ENCODE measurements at regions not wholly inside any gene's neighbourhood (a gene's known extent, or its start where the extent isn't known, plus 50 kb on each side); places are given as distances from the start of the nearest gene placed in this dataset.
A peak's percentile ranks its signal among the peaks of the same experiment; 100 is the strongest.

DNA sequence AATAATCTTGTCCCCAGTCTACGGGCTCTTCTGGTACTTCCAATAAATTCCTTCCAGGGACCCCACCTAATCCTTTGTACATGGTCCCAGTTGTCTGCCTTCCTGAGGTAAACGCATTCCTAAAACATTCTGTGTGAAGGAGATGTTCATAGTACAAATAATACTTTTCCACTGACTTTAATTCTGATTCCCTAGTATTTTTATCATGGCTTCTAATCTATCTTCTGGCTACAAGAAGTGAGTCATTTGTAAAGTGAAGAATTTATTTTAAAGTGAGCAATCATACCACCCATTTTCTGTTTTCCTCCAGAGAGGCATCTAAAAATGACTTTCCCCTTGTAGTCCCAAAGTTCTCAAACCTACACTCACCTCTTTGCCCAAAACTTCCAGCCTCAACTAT, 65.9 kb upstream of the NUDT4 start:
- Histone ChIP-seq H3K36me3 (ENCODE audit: control insufficient read depth in 2 of 3, insufficient read depth in 3 of 3, low read length in 3 of 3) (no peaks in the 10 kb centered on the region), H3K9ac (ENCODE audit: low read length in 3 of 3) (no peak overlapping the region), H3K27me3 (ENCODE audit: control insufficient read depth, insufficient read depth, low read length) (no peaks in the 10 kb centered on the region), H3K27ac (ENCODE audit: low read depth in 2 of 2, low read length in 2 of 2) (no peak overlapping the region), H3K9me3 (ENCODE audit: control insufficient read depth in 2 of 3, insufficient read depth in 1 of 3, low read length in 3 of 3) (no peaks in the 10 kb centered on the region), H3K4me1 (ENCODE audit: control insufficient read depth in 2 of 3, insufficient read depth in 2 of 3, low read depth in 1 of 3, low read length in 3 of 3) (peaks cover 0 to 3% (median 0%) of the 10 kb centered on the region in 3 donors), H3K4me3 (ENCODE audit: low read length in 3 of 3) (no peak overlapping the region)
- TF ChIP-seq, protein P1, sequence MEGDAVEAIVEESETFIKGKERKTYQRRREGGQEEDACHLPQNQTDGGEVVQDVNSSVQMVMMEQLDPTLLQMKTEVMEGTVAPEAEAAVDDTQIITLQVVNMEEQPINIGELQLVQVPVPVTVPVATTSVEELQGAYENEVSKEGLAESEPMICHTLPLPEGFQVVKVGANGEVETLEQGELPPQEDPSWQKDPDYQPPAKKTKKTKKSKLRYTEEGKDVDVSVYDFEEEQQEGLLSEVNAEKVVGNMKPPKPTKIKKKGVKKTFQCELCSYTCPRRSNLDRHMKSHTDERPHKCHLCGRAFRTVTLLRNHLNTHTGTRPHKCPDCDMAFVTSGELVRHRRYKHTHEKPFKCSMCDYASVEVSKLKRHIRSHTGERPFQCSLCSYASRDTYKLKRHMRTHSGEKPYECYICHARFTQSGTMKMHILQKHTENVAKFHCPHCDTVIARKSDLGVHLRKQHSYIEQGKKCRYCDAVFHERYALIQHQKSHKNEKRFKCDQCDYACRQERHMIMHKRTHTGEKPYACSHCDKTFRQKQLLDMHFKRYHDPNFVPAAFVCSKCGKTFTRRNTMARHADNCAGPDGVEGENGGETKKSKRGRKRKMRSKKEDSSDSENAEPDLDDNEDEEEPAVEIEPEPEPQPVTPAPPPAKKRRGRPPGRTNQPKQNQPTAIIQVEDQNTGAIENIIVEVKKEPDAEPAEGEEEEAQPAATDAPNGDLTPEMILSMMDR (IDR thresholded peaks at IDR 0.05; ENCODE audit: borderline replicate concordance, extremely low read depth, insufficient read depth), result no peak
- FAIRE-seq (no peak), DNase-seq (no peak)
- intact Hi-C loops (cut with DNase I), result no loop called here

DNA sequence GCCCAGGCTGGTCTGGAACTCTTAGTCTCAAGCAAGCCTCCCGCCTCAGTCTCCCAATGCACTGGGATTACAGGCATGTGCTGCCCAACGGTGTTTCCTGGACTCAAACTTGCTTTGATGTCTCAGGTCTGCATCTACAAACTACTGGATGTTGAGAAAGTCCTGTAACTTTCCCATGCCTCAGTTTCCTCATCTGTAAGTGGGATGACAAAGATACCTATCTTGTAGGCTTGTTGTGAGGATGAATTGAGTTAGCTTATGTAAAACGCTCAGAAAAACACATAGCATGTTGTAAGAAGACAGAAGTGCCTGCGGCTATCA, 63.6 kb upstream of the NUDT4 start:
- Histone ChIP-seq H3K4me1 (ENCODE audit: control insufficient read depth in 2 of 3, insufficient read depth in 2 of 3, low read depth in 1 of 3, low read length in 3 of 3) (peaks cover 0 to 3% (median 0%) of the 10 kb centered on the region in 3 donors), H3K4me3 (ENCODE audit: low read length in 3 of 3) (peak overlapping the region in 1 of 3 donors; percentile 32), H3K27me3 (ENCODE audit: control insufficient read depth, insufficient read depth, low read length) (no peaks in the 10 kb centered on the region), H3K9ac (ENCODE audit: low read length in 3 of 3) (no peak overlapping the region), H3K9me3 (ENCODE audit: control insufficient read depth in 2 of 3, insufficient read depth in 1 of 3, low read length in 3 of 3) (no peaks in the 10 kb centered on the region), H3K36me3 (ENCODE audit: control insufficient read depth in 2 of 3, insufficient read depth in 3 of 3, low read length in 3 of 3) (no peaks in the 10 kb centered on the region), H3K27ac (ENCODE audit: low read depth in 2 of 2, low read length in 2 of 2) (no peak overlapping the region)
- TF ChIP-seq, protein P1 (IDR thresholded peaks at IDR 0.05; ENCODE audit: borderline replicate concordance, extremely low read depth, insufficient read depth), result no peak
- intact Hi-C loops (cut with DNase I), result no loop called here
- no peak for DNase-seq
- FAIRE-seq, result no peak

DNA sequence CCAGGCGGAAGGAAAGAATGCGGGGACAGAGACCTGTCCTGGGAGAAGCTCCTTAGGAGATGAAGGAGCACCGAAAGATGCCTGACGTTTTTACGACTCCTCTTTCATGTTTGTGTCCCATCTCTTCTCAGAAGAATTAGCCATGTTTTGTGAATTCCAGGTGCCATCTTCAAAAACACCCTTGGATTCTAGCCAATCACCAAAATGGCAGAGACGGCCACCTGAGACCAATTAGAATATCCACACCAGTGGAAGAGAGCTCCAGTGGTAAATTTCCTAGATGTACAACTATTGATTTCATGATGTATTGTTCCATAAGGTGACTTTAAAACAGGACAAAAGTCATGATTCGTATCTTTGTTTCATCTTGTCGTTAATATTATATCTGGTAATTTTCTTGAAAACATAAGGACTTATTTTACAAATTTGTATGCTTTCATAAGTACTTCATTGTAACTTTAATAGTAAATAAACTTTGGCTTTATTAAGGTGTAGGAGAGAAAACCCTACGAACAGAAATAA, 62.3 kb upstream of the NUDT4 start:
- Histone ChIP-seq H3K4me3 (ENCODE audit: low read length in 3 of 3) (no peak overlapping the region), H3K9ac (ENCODE audit: low read length in 3 of 3) (no peak overlapping the region)

More for the DNA sequence above, 62.3 kb upstream of the NUDT4 start:
- Histone ChIP-seq H3K9me3 (ENCODE audit: control insufficient read depth in 2 of 3, insufficient read depth in 1 of 3, low read length in 3 of 3) (no peaks in the 10 kb centered on the region), H3K36me3 (ENCODE audit: control insufficient read depth in 2 of 3, insufficient read depth in 3 of 3, low read length in 3 of 3) (no peaks in the 10 kb centered on the region), H3K27me3 (ENCODE audit: control insufficient read depth, insufficient read depth, low read length) (no peaks in the 10 kb centered on the region), H3K4me1 (ENCODE audit: control insufficient read depth in 2 of 3, insufficient read depth in 2 of 3, low read depth in 1 of 3, low read length in 3 of 3) (peaks cover 0 to 3% (median 0%) of the 10 kb centered on the region in 3 donors), H3K27ac (ENCODE audit: low read depth in 2 of 2, low read length in 2 of 2) (no peak overlapping the region)
- TF ChIP-seq, protein P1 (IDR thresholded peaks at IDR 0.05; ENCODE audit: borderline replicate concordance, extremely low read depth, insufficient read depth), result no peak
- intact Hi-C loops (cut with DNase I), result no loop called here
- DNase-seq, result no peak
- no peak for FAIRE-seq

All from kidney (tissue), 13 donors.